HG02588 (cell line): ENCODE measurements at regions not wholly inside any gene's neighbourhood (a gene's known extent, or its start where the extent isn't known, plus 50 kb on each side); places are given as distances from the start of the nearest gene placed in this dataset.

Experiments
- ATAC-seq: cut with Tn5 transposase; IDR thresholded peaks from one replicate; pipeline ENCODE4 v1.9.1; 2021; ENCODE audit warnings: mild to moderate bottlenecking, moderate library complexity; ENCODE audit not compliant: unreplicated experiment

- ATAC-seq, result no peak
Measured at GRCh38 chr12:24480766-24481449, 468.0 kb downstream of the BCAT1 start.

- ATAC-seq, result no peak
Measured at GRCh38 chr12:24479131-24479530, 469.8 kb downstream of the BCAT1 start.

- ATAC-seq, result no peak
Measured at GRCh38 chr12:24478254-24478653, 470.6 kb downstream of the BCAT1 start.

GRCh38 chr12:24476310-24476709 lies 472.6 kb downstream of the BCAT1 start:
- ATAC-seq, result no peak

GRCh38 chr12:24475337-24475736 lies 473.6 kb downstream of the BCAT1 start:
- ATAC-seq, result no peak

GRCh38 chr12:24473097-24473496 lies 475.8 kb downstream of the BCAT1 start:
- ATAC-seq, result no peak

- ATAC-seq, result no peak
Measured at GRCh38 chr12:24470050-24470449, 478.9 kb downstream of the BCAT1 start.

- ATAC-seq, result no peak
Measured at GRCh38 chr12:24469089-24469488, 479.8 kb downstream of the BCAT1 start.

GRCh38 chr12:24467226-24467625 lies 481.7 kb downstream of the BCAT1 start:
- ATAC-seq, result no peak

- ATAC-seq, result no peak
Measured at GRCh38 chr12:24463375-24463774, 485.5 kb downstream of the BCAT1 start.

GRCh38 chr12:24462946-24463345 lies 486.0 kb downstream of the BCAT1 start:
- no peak for ATAC-seq

GRCh38 chr12:24460506-24460905 lies 488.4 kb downstream of the BCAT1 start:
- ATAC-seq, result no peak

- ATAC-seq, result no peak
Measured at GRCh38 chr12:24460099-24460498, 488.8 kb downstream of the BCAT1 start.

GRCh38 chr12:24455811-24456210 lies 493.1 kb downstream of the BCAT1 start:
- no peak for ATAC-seq

GRCh38 chr12:24447678-24448077 lies 498.2 kb upstream of the SOX5 start:
- no peak for ATAC-seq

GRCh38 chr12:24446287-24446686 lies 496.8 kb upstream of the SOX5 start:
- no peak for ATAC-seq

GRCh38 chr12:24444634-24445033 lies 495.2 kb upstream of the SOX5 start:
- ATAC-seq, result no peak

GRCh38 chr12:24441458-24441857 lies 492.0 kb upstream of the SOX5 start:
- no peak for ATAC-seq

- no peak for ATAC-seq
Measured at GRCh38 chr12:24436667-24437066, 487.2 kb upstream of the SOX5 start.

GRCh38 chr12:24431872-24432271 lies 482.4 kb upstream of the SOX5 start:
- ATAC-seq, result no peak

GRCh38 chr12:24427776-24428175 lies 478.3 kb upstream of the SOX5 start:
- ATAC-seq, result no peak

- ATAC-seq, result no peak
Measured at GRCh38 chr12:24425601-24425970, 476.1 kb upstream of the SOX5 start.

GRCh38 chr12:24424889-24425600 lies 475.6 kb upstream of the SOX5 start:
- no peak for ATAC-seq
